Ovary (tissue), 3 donors: ENCODE measurements at regions not wholly inside any gene's neighbourhood (a gene's known extent, or its start where the extent isn't known, plus 50 kb on each side); places are given as distances from the start of the nearest gene placed in this dataset.
"Not testable (repeated sequence)": the region's sequence is repeated elsewhere in the genome, so short reads cannot be mapped to it uniquely, and the experiment has no call there.

Source experiments
- POLR2A ChIP-seq: fragments of 450-650 bp; IDR thresholded peaks from one replicate; pipeline ENCODE4 v1.6.1; 2017; ENCODE audit warnings: antibody characterized with exemption, mild to moderate bottlenecking, moderate library complexity
- TF ChIP-seq, protein P1 (sequence below), 3 donors: fragments of 450-650 bp in 2 of 3; fragments of 200-600 bp in 1 of 3; IDR thresholded peaks; one replicate each; pipeline versions ENCODE4 v1.5.1 to v1.8.0; 2016 to 2022; ENCODE audit warnings: antibody characterized with exemption in 3 of 3, mild to moderate bottlenecking in 1 of 3
- donor health status: DM: no; HTN: no; CAD: no.

- not testable (repeated sequence) for TF ChIP-seq POLR2A
- TF ChIP-seq, protein P1, sequence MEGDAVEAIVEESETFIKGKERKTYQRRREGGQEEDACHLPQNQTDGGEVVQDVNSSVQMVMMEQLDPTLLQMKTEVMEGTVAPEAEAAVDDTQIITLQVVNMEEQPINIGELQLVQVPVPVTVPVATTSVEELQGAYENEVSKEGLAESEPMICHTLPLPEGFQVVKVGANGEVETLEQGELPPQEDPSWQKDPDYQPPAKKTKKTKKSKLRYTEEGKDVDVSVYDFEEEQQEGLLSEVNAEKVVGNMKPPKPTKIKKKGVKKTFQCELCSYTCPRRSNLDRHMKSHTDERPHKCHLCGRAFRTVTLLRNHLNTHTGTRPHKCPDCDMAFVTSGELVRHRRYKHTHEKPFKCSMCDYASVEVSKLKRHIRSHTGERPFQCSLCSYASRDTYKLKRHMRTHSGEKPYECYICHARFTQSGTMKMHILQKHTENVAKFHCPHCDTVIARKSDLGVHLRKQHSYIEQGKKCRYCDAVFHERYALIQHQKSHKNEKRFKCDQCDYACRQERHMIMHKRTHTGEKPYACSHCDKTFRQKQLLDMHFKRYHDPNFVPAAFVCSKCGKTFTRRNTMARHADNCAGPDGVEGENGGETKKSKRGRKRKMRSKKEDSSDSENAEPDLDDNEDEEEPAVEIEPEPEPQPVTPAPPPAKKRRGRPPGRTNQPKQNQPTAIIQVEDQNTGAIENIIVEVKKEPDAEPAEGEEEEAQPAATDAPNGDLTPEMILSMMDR (IDR thresholded peaks at IDR 0.05): not testable (repeated sequence)
Observed at GRCh38 chr21:7775327-7775984, 2745.9 kb upstream of the TPTE start.
